ENCODE measurements at regions not wholly inside any gene's neighbourhood (a gene's known extent, or its start where the extent isn't known, plus 50 kb on each side); places are given as distances from the start of the nearest gene placed in this dataset.

GRCh38 chr15:31498756-31499155 is 172.1 kb downstream of the KLF13 start:
- DNase-seq (ENCODE audit: extremely low spot score) = no peak
- POLR2A ChIA-PET = no interaction called here
- CTCF ChIA-PET = interaction anchor here (0.6 to 7.7 kb wide), 7 partner anchors 10 to 284 kb away, joined by 3 to 62 read pairs (median 3); no protein-coding TSS in a partner anchor
- no peak for TF ChIP-seq CTCF (IDR thresholded peaks at IDR 0.05; ENCODE audit: control extremely low read depth, extremely low read depth, low read depth, missing control alignments)

- ChIA-PET CTCF (interaction anchor here (1.0 to 7.7 kb wide), 5 partner anchors 10 to 284 kb away, joined by 3 to 62 read pairs (median 3); no protein-coding TSS in a partner anchor), POLR2A (no interaction called here)
- no peak for TF ChIP-seq CTCF (IDR thresholded peaks at IDR 0.05; ENCODE audit: control extremely low read depth, extremely low read depth, low read depth, missing control alignments)
- DNase-seq (ENCODE audit: extremely low spot score) = no peak
These were observed 172.8 kb downstream of the KLF13 start for GRCh38 chr15:31499236-31499952.

- ChIA-PET CTCF (interaction anchor here (0.8 to 7.7 kb wide), 6 partner anchors 8 to 67 kb away, joined by 3 to 62 read pairs (median 3); no protein-coding TSS in a partner anchor), POLR2A (no interaction called here)
- DNase-seq (ENCODE audit: extremely low spot score) = no peak
- no peak for TF ChIP-seq CTCF (IDR thresholded peaks at IDR 0.05; ENCODE audit: control extremely low read depth, extremely low read depth, low read depth, missing control alignments)
These were observed 173.5 kb downstream of the KLF13 start for GRCh38 chr15:31499953-31500765.

GRCh38 chr15:31500766-31501449 is 174.3 kb downstream of the KLF13 start:
- CTCF ChIA-PET = interaction anchor here (0.8 to 7.7 kb wide), 7 partner anchors 9 to 68 kb away, joined by 3 to 62 read pairs (median 3); no protein-coding TSS in a partner anchor
- no peak for TF ChIP-seq CTCF (IDR thresholded peaks at IDR 0.05; ENCODE audit: control extremely low read depth, extremely low read depth, low read depth, missing control alignments)
- POLR2A ChIA-PET = no interaction called here
- no peak for DNase-seq (ENCODE audit: extremely low spot score)

GRCh38 chr15:31501536-31502157 is 175.0 kb downstream of the KLF13 start:
- ChIA-PET POLR2A (no interaction called here), CTCF (interaction anchor here (0.8 to 7.7 kb wide), 4 partner anchors 9 to 44 kb away, joined by 3 to 62 read pairs (median 4); no protein-coding TSS in a partner anchor)
- no peak for DNase-seq (ENCODE audit: extremely low spot score)
- no peak for TF ChIP-seq CTCF (IDR thresholded peaks at IDR 0.05; ENCODE audit: control extremely low read depth, extremely low read depth, low read depth, missing control alignments)

All from GM10248 (cell line).